CD4-positive, alpha-beta T cell (primary cell): ENCODE measurements at regions not wholly inside any gene's neighbourhood (a gene's known extent, or its start where the extent isn't known, plus 50 kb on each side); places are given as distances from the start of the nearest gene placed in this dataset.

Source experiments
- ATAC-seq: fragments of 200-7000 bp; cut with Tn5 transposase; one replicate; pipeline ENCODE4 v1.10.0; 2022; ENCODE audit warnings: mild to moderate bottlenecking; ENCODE audit not compliant: poor library complexity
- CTCF ChIA-PET: fragments of 350-600 bp; sonication (Branson Sonifier 250); formaldehyde crosslinking; loops from one replicate; lab custom pipeline; 2021; ENCODE audit warnings: antibody characterized with exemption, inconsistent platforms; lab: Charles Lee
- POLR2A ChIA-PET: fragments of 350-600 bp; sonication (Branson Sonifier 250); formaldehyde crosslinking; loops from one replicate; lab custom pipeline; 2021; ENCODE audit warnings: antibody characterized with exemption, inconsistent platforms; lab: Charles Lee
- DNase-seq, 14 experiments: peaks; one replicate each; pipeline ENCODE4 v3.0.0-alpha.2; 2013 to 2020; ENCODE audit warnings: mixed read lengths in 2 of 14
- H3K27ac ChIP-seq, 2 donors: one replicate each; pipeline versions ENCODE4 v1.5.1 to v1.7.0; 2013; ENCODE audit warnings: low read length in 2 of 2, low read depth in 1 of 2, mild to moderate bottlenecking in 1 of 2
- H3K27me3 ChIP-seq, 2 experiments: 1 replicate in 1 of 2; 2 replicates in 1 of 2; pipeline versions ENCODE4 v1.6.1 to v1.7.0; 2013; ENCODE audit warnings: low read length in 2 of 2, control low read depth in 1 of 2, mild to moderate bottlenecking in 1 of 2, moderate library complexity in 1 of 2; ENCODE audit not compliant: insufficient read depth in 2 of 2, control insufficient read depth in 1 of 2
- H3K36me3 ChIP-seq: one replicate; pipeline ENCODE4 v1.6.1; 2013; ENCODE audit warnings: low read length, control low read depth; ENCODE audit not compliant: insufficient read depth
- H3K4me1 ChIP-seq: one replicate; pipeline ENCODE4 v1.6.1; 2013; ENCODE audit warnings: low read length, control low read depth; ENCODE audit not compliant: insufficient read depth
- H3K4me3 ChIP-seq: one replicate; pipeline ENCODE4 v1.5.1; 2013; ENCODE audit warnings: mild to moderate bottlenecking, low read length, moderate library complexity
- H3K9me3 ChIP-seq, 2 experiments: 1 replicate in 1 of 2; 2 replicates in 1 of 2; pipeline versions ENCODE4 v1.6.1 to v1.7.0; 2013; ENCODE audit warnings: low read length in 2 of 2, mild to moderate bottlenecking in 2 of 2, control low read depth in 1 of 2, moderate library complexity in 1 of 2; ENCODE audit not compliant: control insufficient read depth in 1 of 2, insufficient read depth in 1 of 2
- H3K27ac Mint-ChIP-seq: one replicate; pipeline ENCODE4 v1.8.0; 2020; ENCODE audit warnings: mixed read lengths
- H3K27me3 Mint-ChIP-seq: one replicate; pipeline ENCODE4 v1.8.0; 2021; ENCODE audit warnings: mixed read lengths
- H3K36me3 Mint-ChIP-seq: one replicate; pipeline ENCODE4 v1.8.0; 2021; ENCODE audit warnings: low read depth, mixed read lengths
- H3K4me1 Mint-ChIP-seq: one replicate; pipeline ENCODE4 v1.8.0; 2021; ENCODE audit warnings: low read depth, mixed read lengths
- H3K4me3 Mint-ChIP-seq: one replicate; pipeline ENCODE4 v1.8.0; 2020; ENCODE audit warnings: mild to moderate bottlenecking, mixed read lengths
- H3K9me3 Mint-ChIP-seq: one replicate; pipeline ENCODE4 v1.8.0; 2020; ENCODE audit warnings: mixed read lengths
- intact Hi-C, 2 experiments: fragments of 100-400 bp; cut with DNase I in 1 of 2; cut with micrococcal nuclease in 1 of 2; formaldehyde crosslinking; loops; one replicate each; pipeline versions ENCODE4 v1.15.1 to v1.9.0; 2023 to 2025; cut with DNase I, micrococcal nuclease
- TF ChIP-seq, protein P1 (sequence below): fragments of 200-600 bp; IDR thresholded peaks from one replicate; pipeline ENCODE4 v1.8.0; 2022; ENCODE audit warnings: antibody characterized with exemption, mild to moderate bottlenecking

DNA sequence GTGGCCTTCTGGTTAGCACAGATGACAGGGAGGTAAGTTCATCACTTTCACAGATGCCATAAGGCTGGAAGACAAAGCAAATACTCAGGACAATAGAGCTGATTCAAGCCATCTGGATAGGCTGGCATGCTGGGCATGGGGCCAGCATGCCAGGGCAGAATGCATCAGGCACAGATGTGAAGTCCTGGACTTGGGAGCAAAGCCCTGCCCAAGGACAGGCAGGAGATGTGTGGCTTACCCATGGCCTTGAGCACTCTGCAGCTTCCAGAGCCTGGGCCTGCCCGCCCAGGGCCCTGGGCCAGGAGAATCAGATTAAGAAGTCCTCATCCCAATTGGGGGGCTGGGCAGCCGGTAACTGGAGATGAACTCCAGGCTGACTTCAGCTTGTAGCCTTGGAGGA lies 135.7 kb upstream of the ZC3H12A start:
- H3K4me3 Mint-ChIP-seq, result no peak overlapping the region
- H3K27me3 Mint-ChIP-seq, result peaks cover 15% of the 10 kb centered on the region
- ChIA-PET CTCF (interaction anchor here (0.7 kb wide), 1 partner anchor 14 kb away, joined by 3 read pairs; no protein-coding TSS in a partner anchor), POLR2A (no interaction called here)
- DNase-seq, result no peak
- TF ChIP-seq, protein P1, sequence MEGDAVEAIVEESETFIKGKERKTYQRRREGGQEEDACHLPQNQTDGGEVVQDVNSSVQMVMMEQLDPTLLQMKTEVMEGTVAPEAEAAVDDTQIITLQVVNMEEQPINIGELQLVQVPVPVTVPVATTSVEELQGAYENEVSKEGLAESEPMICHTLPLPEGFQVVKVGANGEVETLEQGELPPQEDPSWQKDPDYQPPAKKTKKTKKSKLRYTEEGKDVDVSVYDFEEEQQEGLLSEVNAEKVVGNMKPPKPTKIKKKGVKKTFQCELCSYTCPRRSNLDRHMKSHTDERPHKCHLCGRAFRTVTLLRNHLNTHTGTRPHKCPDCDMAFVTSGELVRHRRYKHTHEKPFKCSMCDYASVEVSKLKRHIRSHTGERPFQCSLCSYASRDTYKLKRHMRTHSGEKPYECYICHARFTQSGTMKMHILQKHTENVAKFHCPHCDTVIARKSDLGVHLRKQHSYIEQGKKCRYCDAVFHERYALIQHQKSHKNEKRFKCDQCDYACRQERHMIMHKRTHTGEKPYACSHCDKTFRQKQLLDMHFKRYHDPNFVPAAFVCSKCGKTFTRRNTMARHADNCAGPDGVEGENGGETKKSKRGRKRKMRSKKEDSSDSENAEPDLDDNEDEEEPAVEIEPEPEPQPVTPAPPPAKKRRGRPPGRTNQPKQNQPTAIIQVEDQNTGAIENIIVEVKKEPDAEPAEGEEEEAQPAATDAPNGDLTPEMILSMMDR, result no peak
- H3K27me3 ChIP-seq, result peaks cover 0 to 4% of the 10 kb centered on the region in 2 experiments
- H3K27ac Mint-ChIP-seq, result no peak overlapping the region
- intact Hi-C loops, result no loop called here
- no peak overlapping the region for H3K4me3 ChIP-seq
- H3K9me3 Mint-ChIP-seq, result no peaks in the 10 kb centered on the region
- no peaks in the 10 kb centered on the region for H3K4me1 Mint-ChIP-seq
- peaks cover 0 to 11% of the 10 kb centered on the region in 2 experiments for H3K9me3 ChIP-seq
- no peaks in the 10 kb centered on the region for H3K36me3 Mint-ChIP-seq
- H3K4me1 ChIP-seq, result no peaks in the 10 kb centered on the region
- ATAC-seq, result no peak
- no peak overlapping the region for H3K27ac ChIP-seq
- H3K36me3 ChIP-seq, result no peaks in the 10 kb centered on the region

DNA sequence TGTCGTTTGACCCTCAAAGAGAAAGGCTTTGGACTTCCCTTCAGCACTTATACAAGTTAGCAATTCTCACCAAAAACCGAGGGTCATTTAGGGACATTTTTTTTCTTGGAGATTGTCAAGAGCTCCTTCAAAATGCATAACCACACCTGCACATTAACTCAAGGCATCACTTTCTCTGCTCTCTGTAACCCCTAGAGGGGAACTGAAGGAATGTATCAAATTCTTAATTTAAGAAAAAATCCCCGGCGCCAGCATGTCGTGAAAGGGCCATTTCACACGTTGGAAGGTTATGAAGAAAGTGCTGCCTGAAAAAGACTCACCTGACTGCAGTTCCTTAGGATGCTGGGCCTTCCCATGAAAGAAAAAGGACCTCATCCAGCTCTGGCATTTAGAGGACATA lies 131.6 kb upstream of the ZC3H12A start:
- H3K36me3 Mint-ChIP-seq, result no peaks in the 10 kb centered on the region
- ChIA-PET POLR2A (no interaction called here), CTCF (no interaction called here)
- ATAC-seq (no peak), DNase-seq (no peak)
- no peaks in the 10 kb centered on the region for H3K4me1 Mint-ChIP-seq
- TF ChIP-seq, protein P1, result no peak
- Histone ChIP-seq H3K27me3 (peaks cover 2 to 4% of the 10 kb centered on the region in 2 experiments), H3K9me3 (no peaks in the 10 kb centered on the region), H3K4me3 (no peak overlapping the region), H3K27ac (no peak overlapping the region), H3K4me1 (no peaks in the 10 kb centered on the region), H3K36me3 (no peaks in the 10 kb centered on the region)
- no peaks in the 10 kb centered on the region for H3K9me3 Mint-ChIP-seq
- no peak overlapping the region for H3K4me3 Mint-ChIP-seq
- peaks cover 20% of the 10 kb centered on the region for H3K27me3 Mint-ChIP-seq
- intact Hi-C loops, result no loop called here
- H3K27ac Mint-ChIP-seq, result no peak overlapping the region

DNA sequence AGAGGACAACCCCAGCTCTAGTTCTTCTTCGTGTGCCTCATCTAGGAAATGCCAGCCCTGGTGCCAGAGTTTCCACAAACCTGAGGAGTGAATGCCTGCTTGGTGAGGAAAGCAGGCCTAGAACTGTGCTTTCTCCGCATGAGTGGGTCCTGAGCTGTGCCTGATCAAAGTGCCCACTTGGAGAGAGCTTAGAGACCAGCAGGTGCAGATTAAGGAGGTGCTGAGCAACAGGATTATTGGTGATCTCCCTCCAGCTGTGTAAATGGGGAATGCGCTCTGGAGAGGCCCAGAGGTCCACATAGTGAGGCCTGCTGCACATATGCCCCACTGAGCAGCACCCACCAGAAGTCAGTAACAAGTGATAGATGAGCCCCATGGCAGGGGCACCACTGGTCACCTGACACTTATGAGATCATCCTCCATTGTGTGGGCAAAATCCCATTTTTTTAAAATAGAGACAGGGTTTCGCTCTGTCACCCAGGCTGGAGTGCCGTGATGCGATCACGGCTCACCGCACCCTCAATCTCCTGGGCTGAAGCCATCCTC lies 127.2 kb upstream of the ZC3H12A start:
- no peaks in the 10 kb centered on the region for H3K4me1 Mint-ChIP-seq

More for the DNA sequence above, 127.2 kb upstream of the ZC3H12A start:
- Mint-ChIP-seq H3K27ac (no peak overlapping the region), H3K9me3 (no peaks in the 10 kb centered on the region), H3K4me3 (no peak overlapping the region), H3K27me3 (peaks cover 29% of the 10 kb centered on the region), H3K36me3 (no peaks in the 10 kb centered on the region)
- DNase-seq, result no peak
- Histone ChIP-seq H3K36me3 (no peaks in the 10 kb centered on the region), H3K4me1 (no peaks in the 10 kb centered on the region), H3K9me3 (no peaks in the 10 kb centered on the region), H3K27ac (no peak overlapping the region), H3K27me3 (peaks cover 0 to 2% of the 10 kb centered on the region in 2 experiments), H3K4me3 (no peak overlapping the region)
- TF ChIP-seq, protein P1, result no peak
- POLR2A ChIA-PET, result no interaction called here
- intact Hi-C loops, result no loop called here
- no peak for ATAC-seq
- CTCF ChIA-PET, result no interaction called here
